ENCODE measurements at regions not wholly inside any gene's neighbourhood (a gene's known extent, or its start where the extent isn't known, plus 50 kb on each side); places are given as distances from the start of the nearest gene placed in this dataset.
A peak's percentile ranks its signal among the peaks of the same experiment; 100 is the strongest.

DNA sequence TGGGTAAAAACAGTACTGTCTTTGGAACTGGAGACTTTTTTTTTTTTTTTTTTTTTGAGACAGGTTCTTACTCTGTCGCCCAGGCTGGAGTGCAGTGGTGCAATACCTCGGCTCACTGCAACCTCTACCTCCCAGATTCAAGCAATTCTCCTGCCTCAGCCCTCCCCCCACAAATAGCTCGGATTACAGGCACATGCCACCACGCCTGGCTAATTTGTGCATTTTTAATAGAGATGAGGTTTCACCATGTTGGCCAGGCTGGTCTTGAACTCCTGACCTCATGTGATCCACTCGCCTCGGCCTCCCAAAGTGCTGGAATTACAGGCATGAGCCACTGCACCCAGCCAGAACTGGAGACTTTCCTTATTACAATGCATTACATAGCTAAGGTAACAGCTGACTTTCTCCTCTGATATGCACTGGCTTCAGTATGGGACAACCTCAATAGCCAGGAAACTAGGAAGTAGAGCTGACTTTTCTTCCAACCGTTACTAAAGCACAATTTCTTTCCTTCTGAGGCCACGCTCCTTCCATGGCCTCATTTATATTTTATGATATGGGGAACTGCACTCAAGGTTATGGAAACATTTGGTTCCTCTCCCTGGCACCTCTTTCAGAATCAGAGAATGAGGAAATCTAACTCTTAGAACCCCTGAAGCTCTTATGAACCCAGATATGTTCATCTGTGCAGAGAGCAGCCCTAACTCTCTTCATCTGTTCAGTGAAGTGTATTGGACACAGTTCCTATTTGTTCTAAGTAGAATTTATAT, 53.5 kb upstream of the FAM9B start:
- DNase-seq = peak; percentile 2 to 58

- DNase-seq = peak; percentile 41 to 80
Observed at GRCh38 chrX:9088896-9089295, 55.0 kb upstream of the FAM9B start.

DNA sequence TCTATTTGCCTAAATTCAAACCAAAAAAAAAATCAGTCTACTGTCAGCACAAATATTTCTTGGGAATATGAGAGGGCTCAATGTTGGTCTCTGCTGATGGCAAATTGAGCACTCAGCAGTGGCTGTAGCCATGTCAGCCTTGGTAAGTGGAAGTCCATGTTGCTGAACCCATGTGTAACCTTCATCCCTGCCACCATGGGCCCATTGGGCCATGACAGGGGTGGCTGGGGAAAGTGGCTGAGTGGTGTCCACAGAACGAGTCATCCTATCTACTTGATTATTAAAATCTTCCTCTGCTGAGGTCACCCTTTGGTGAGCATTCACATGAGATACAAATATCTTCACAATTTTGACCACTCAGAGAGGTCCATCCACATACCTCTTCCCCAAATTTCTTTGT, 56.8 kb upstream of the FAM9B start:
- DNase-seq = peak in 1 of 2 donors; percentile 10

DNA sequence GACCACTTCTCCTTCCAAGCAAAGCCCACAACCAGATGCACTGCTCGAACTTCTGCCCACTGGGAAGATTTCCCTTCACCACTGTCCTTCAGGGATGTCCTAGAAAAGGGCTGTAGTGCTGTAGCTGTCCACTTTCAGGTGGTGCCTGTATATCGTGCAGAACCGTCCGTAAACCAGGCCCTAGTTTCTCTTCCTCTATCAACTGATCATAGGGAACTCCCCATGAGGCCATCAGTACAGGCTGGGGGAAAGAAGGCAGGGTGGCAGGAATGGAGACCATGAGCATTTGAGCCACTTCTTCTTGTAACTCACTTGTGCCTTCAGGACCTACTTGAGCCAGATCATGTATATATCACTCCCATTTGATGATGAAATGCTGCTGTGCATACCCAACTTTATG, 57.3 kb upstream of the FAM9B start:
- DNase-seq = peak; percentile 46 to 61

GRCh38 chrX:9102956-9103355, 69.0 kb upstream of the FAM9B start:
- DNase-seq = no peak

- no peak for DNase-seq
Observed at GRCh38 chrX:9108054-9108453, 74.1 kb upstream of the FAM9B start.

DNA sequence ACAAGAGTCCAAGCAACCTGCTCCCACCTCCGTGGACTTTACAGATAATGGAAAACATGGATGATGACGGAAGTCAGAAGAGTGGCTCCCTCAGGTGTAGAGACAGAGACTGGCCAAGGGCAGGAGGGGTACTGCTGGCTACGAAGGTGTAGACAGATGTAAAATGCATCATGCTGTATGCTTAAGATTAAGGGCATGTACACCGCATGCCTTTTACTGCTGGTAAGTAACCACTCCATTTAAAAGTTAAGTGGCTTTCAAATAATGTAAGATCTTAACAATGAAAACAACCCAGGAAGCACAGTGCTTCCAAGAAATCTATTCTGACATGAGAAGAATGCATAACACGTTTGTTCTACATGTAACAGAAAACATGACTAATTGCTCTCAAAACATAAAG, 76.9 kb upstream of the FAM9B start:
- DNase-seq = no peak

GRCh38 chrX:9114245-9114644, 80.3 kb upstream of the FAM9B start:
- no peak for DNase-seq

DNA sequence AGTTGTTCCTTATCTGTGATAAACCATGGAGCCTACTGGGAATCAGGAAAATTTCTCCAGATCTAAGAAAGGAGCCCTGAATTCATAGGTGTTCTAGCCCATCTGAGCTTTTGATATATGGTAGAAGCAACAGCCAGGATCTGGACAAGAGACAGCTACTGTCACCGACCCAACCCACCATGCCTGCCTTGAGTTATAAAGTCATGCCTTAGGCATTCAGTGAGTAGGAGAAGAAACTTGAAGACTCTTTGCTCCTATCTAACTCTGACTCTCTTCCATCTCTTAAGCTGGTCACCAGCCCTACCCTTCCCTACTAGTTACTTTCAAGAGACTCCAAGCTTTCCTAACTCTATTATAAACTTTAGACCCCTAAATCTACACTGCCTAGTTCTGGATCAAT, 83.9 kb upstream of the FAM9B start:
- no peak for DNase-seq

DNA sequence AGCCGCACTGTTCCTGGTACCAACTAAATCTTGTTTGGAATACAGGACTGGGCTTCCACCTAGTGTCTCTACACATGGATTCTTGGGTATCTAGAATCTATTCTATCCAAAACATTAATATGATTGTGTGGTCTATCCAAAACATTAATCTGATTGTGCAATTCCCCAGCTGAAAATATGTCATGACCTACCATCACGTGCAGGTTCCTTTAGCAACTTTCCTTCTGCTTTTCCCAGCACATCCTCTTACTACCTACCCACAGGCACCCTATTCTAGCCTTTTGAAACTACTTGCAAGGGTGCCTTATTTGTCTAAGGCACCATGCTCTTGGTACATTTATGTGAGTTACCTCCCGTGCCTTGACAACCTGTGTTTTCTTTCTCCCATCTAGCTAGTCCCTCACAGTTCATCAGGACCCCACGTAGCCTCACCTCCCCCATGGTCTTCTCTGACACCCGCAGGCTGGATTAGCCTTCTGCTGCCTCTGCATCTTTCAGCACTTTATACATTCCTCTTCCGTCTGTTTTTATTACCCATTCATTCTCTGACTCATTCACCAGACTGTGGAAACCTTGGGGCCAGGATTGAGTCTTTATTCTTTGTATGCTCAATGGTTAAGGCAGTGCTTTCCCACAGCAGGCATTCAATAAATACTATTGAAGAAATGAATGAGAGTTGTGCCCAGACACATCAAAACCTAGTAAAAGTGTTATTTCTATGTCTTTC, 88.8 kb upstream of the FAM9B start:
- peak; percentile 65 to 73 for DNase-seq

DNA sequence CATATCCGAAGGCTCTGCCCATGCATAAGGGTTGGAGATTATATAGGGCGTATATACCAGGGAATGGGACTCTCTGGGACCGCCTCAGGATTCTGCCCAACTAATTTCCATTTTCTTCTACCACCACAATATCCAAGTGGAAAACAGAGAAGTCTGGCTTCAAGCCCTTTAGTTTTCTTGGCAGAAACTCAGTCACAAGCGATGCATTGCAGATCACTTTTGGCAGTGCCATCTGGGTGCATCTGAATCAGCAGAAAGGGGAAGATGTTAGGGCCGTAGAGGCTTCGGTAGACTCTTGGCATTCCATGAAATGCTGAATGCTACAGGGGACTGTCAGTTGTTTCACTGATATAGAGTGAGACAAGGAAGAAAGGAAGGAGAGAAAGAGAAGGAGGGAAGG, 94.1 kb upstream of the FAM9B start:
- DNase-seq = no peak

DNA sequence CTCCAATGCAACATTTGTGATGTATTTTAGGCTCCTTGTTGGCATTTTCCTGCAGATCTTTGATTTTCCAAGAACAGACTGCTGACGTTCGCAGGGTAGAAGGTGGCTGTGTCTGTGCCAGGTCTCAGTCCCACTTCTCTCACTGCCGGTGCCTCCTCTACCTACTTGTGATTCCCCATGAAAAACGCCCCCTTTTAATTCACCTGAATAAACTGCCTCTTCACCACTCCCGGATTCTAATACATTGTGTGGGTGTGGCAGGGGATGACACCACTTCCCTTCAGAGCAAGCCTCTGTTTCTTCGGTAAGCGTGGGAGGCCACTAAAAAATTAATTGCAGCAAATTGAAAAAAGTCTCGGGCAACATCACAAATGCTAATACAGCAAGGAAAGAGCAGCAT, 96.1 kb upstream of the FAM9B start:
- DNase-seq = peak in 1 of 2 donors; percentile 4

DNA sequence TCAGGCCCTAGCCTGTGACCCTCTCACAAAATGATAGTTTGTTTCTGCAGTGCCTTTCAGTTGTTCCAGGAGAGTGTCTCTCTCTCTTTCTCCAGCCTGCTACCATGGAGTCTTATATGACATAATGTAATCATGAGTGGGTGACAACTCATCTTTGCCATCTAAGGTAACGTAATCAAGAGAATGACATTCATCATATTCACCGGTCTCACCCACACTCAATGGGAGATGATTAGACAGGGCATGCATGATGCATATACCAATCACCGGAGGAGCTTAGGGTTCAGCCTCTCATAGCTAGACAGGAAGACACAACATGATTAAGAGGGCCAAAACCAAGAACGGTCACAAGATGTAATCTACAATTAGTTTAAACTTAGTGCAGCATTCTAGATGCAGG, 97.1 kb upstream of the FAM9B start:
- DNase-seq = peak in 1 of 2 donors; percentile 11

DNA sequence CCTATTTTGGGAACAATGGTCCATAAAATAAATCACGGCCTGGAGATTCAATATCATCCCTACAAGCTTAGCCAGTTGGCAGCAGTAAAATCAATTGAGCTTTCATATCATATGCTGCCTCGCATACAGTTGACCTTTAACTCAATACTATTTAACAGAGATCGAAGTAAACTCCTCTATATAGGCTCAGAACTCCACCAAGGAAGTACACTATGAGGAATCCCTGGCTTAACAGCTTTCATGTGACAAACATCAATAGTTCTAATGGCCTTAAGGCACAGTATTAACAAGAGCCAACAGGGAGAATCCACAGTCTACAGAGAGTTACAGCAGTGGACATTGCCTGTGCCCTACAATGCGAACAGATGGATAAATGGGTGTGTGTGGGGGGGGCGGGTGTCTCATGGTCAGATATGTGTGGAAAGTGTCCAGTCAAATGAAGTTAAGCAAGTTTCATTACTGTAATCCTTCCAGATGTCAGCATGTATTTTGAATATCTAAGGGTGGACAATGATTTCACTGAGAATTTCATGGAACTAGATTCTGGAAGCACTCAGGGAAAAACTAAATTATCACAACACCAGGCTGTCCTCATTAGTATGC, 98.2 kb upstream of the FAM9B start:
- DNase-seq = peak in 1 of 2 donors; percentile 32

GRCh38 chrX:9133426-9133825, 99.5 kb upstream of the FAM9B start:
- DNase-seq = peak; percentile 18 to 42

DNA sequence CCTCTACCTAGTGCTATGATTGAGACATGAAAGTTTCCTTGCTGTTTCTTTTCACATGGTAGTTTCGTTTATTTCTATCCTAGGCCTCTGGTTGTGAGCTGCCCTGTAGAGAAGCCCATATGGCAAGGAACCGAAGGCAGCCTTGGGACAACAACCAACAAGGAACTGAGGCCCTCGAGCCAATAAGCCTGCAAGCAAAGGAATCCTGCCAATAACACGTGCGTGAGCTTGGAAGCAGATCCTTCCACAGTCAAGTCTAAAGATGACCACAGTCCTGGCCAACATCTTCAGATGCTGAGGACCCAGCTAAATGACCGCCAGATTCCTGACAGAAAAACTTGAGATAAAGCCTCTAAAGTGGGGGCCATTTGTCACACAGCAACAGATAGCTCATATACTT, 100.4 kb upstream of the FAM9B start:
- DNase-seq = no peak

GRCh38 chrX:9135901-9136510, 102.1 kb upstream of the FAM9B start:
- no peak for DNase-seq

- DNase-seq = no peak
Observed at GRCh38 chrX:9137152-9137551, 103.2 kb upstream of the FAM9B start.

- no peak for DNase-seq
Observed at GRCh38 chrX:9141496-9141895, 107.6 kb upstream of the FAM9B start.

- peak; percentile 76 to 78 for DNase-seq
Observed at GRCh38 chrX:9144701-9145241, 110.8 kb upstream of the FAM9B start.

GRCh38 chrX:9146657-9147056, 112.7 kb upstream of the FAM9B start:
- no peak for DNase-seq

GRCh38 chrX:9147086-9147485, 113.2 kb upstream of the FAM9B start:
- DNase-seq = no peak

- no peak for DNase-seq
Observed at GRCh38 chrX:9147726-9148125, 113.8 kb upstream of the FAM9B start.
